ENCODE measurements at regions not wholly inside any gene's neighbourhood (a gene's known extent, or its start where the extent isn't known, plus 50 kb on each side); places are given as distances from the start of the nearest gene placed in this dataset.
A peak's percentile ranks its signal among the peaks of the same experiment; 100 is the strongest.

- no peak for DNase-seq (ENCODE audit: low spot score)
Measured at GRCh38 chrX:21126661-21127060, 247.6 kb upstream of the CNKSR2 start.

GRCh38 chrX:21131346-21131745 is 242.9 kb upstream of the CNKSR2 start:
- no peak for DNase-seq (ENCODE audit: low spot score)

GRCh38 chrX:21131786-21132185 is 242.4 kb upstream of the CNKSR2 start:
- DNase-seq (ENCODE audit: low spot score), result no peak

GRCh38 chrX:21132686-21133393 is 241.4 kb upstream of the CNKSR2 start:
- no peak for DNase-seq (ENCODE audit: low spot score)

GRCh38 chrX:21150208-21150607 is 224.0 kb upstream of the CNKSR2 start:
- no peak for DNase-seq (ENCODE audit: low spot score)

- DNase-seq (ENCODE audit: low spot score), result no peak
Measured at GRCh38 chrX:21151051-21151450, 223.2 kb upstream of the CNKSR2 start.

- DNase-seq (ENCODE audit: low spot score), result no peak
Measured at GRCh38 chrX:21153033-21153432, 221.2 kb upstream of the CNKSR2 start.

GRCh38 chrX:21153503-21153902 is 220.7 kb upstream of the CNKSR2 start:
- peak; percentile 13 for DNase-seq (ENCODE audit: low spot score)

GRCh38 chrX:21155916-21156315 is 218.3 kb upstream of the CNKSR2 start:
- DNase-seq (ENCODE audit: low spot score), result no peak

- no peak for DNase-seq (ENCODE audit: low spot score)
Measured at GRCh38 chrX:21156632-21157031, 217.6 kb upstream of the CNKSR2 start.

- no peak for DNase-seq (ENCODE audit: low spot score)
Measured at GRCh38 chrX:21158678-21159077, 215.5 kb upstream of the CNKSR2 start.

- DNase-seq (ENCODE audit: low spot score), result peak; percentile 2
Measured at GRCh38 chrX:21166272-21166982, 207.8 kb upstream of the CNKSR2 start.

GRCh38 chrX:21167011-21167410 is 207.2 kb upstream of the CNKSR2 start:
- DNase-seq (ENCODE audit: low spot score), result no peak

- no peak for DNase-seq (ENCODE audit: low spot score)
Measured at GRCh38 chrX:21167494-21167893, 206.7 kb upstream of the CNKSR2 start.

GRCh38 chrX:21168401-21169160 is 205.6 kb upstream of the CNKSR2 start:
- no peak for DNase-seq (ENCODE audit: low spot score)

GRCh38 chrX:21171181-21171580 is 203.0 kb upstream of the CNKSR2 start:
- no peak for DNase-seq (ENCODE audit: low spot score)

GRCh38 chrX:21174439-21174838 is 199.8 kb upstream of the CNKSR2 start:
- DNase-seq (ENCODE audit: low spot score), result no peak

- no peak for DNase-seq (ENCODE audit: low spot score)
Measured at GRCh38 chrX:21176921-21177571, 197.2 kb upstream of the CNKSR2 start.

GRCh38 chrX:21181232-21181853 is 192.9 kb upstream of the CNKSR2 start:
- no peak for DNase-seq (ENCODE audit: low spot score)

GRCh38 chrX:21193196-21193595 is 181.0 kb upstream of the CNKSR2 start:
- DNase-seq (ENCODE audit: low spot score), result no peak

- DNase-seq (ENCODE audit: low spot score), result no peak
Measured at GRCh38 chrX:21194526-21194925, 179.7 kb upstream of the CNKSR2 start.

GRCh38 chrX:21207080-21207479 is 167.1 kb upstream of the CNKSR2 start:
- DNase-seq (ENCODE audit: low spot score), result no peak
